PC-3 (cell line): ENCODE measurements at regions not wholly inside any gene's neighbourhood (a gene's known extent, or its start where the extent isn't known, plus 50 kb on each side); places are given as distances from the start of the nearest gene placed in this dataset.

Source experiments
- EZH2 ChIP-seq: fragments of 300-600 bp; sonication (generic); IDR thresholded peaks from one replicate; pipeline ENCODE4 v1.6.1; 2017; ENCODE audit warnings: antibody characterized with exemption, mild to moderate bottlenecking, low read length; ENCODE audit not compliant: unreplicated experiment
- EZH2phosphoT487 ChIP-seq: fragments of 300-600 bp; sonication (generic); IDR thresholded peaks from 2 replicates; pipeline ENCODE4 v1.6.1; 2018; ENCODE audit warnings: mild to moderate bottlenecking, antibody characterized with exemption, low read length, borderline replicate concordance
- TF ChIP-seq, protein P1 (sequence below): fragments of 300-600 bp; sonication (generic); conservative IDR thresholded peaks from 2 replicates; pipeline ENCODE4 v1.5.1; 2017; ENCODE audit warnings: antibody characterized with exemption, low read depth, mild to moderate bottlenecking, low read length

DNA sequence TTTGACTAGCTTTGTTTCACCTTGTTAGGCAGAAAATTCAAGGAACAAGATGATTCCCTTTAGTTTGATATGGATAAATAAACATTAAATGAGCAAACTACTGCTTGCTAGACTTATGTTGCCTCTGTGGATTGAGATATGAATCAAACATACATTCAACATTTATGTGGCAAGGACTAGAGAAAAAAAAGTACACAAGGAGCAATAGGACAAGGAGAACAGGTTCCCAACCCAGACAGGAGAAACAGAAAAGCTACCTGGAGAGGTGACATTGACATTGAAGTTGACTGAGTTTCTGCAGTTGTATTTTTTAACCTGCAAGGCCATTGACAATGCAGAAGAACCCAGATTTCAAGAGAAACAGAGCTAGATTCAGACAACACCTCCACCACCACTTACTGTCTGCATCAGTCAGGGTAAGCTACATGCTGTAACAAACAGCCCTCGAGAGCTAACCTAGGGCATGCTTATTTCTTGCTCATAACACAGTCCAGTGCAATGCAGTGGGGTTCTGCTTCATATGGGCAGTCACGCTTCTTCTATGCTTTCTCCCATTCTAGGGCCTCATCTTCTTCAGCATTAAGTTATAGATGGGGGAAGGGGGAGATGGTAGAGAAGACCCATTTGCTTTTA is 180.9 kb upstream of the LYZL1 start:
- TF ChIP-seq, protein P1, sequence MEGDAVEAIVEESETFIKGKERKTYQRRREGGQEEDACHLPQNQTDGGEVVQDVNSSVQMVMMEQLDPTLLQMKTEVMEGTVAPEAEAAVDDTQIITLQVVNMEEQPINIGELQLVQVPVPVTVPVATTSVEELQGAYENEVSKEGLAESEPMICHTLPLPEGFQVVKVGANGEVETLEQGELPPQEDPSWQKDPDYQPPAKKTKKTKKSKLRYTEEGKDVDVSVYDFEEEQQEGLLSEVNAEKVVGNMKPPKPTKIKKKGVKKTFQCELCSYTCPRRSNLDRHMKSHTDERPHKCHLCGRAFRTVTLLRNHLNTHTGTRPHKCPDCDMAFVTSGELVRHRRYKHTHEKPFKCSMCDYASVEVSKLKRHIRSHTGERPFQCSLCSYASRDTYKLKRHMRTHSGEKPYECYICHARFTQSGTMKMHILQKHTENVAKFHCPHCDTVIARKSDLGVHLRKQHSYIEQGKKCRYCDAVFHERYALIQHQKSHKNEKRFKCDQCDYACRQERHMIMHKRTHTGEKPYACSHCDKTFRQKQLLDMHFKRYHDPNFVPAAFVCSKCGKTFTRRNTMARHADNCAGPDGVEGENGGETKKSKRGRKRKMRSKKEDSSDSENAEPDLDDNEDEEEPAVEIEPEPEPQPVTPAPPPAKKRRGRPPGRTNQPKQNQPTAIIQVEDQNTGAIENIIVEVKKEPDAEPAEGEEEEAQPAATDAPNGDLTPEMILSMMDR, result no peak
- TF ChIP-seq EZH2 (no peak), EZH2phosphoT487 (no peak)
